NCI-H2107 (cell line): ENCODE measurements at regions not wholly inside any gene's neighbourhood (a gene's known extent, or its start where the extent isn't known, plus 50 kb on each side); places are given as distances from the start of the nearest gene placed in this dataset.
"Not testable (repeated sequence)": the region's sequence is repeated elsewhere in the genome, so short reads cannot be mapped to it uniquely, and the experiment has no call there.

Experiments
- DNase-seq: peaks from one replicate; lab custom pipeline; 2025; lab: John Stamatoyannopoulos, UW

- no peak for DNase-seq
Measured at GRCh38 chr2:175353275-175353674, 171.8 kb upstream of the ATP5MC3 start.

GRCh38 chr2:175351512-175351911 lies 170.0 kb upstream of the ATP5MC3 start:
- no peak for DNase-seq

GRCh38 chr2:175350105-175350504 lies 168.6 kb upstream of the ATP5MC3 start:
- DNase-seq, result no peak

GRCh38 chr2:175342085-175342484 lies 160.6 kb upstream of the ATP5MC3 start:
- DNase-seq, result no peak

- DNase-seq, result no peak
Measured at GRCh38 chr2:175330195-175330594, 148.7 kb upstream of the ATP5MC3 start.

GRCh38 chr2:175326801-175327200 lies 145.3 kb upstream of the ATP5MC3 start:
- DNase-seq, result no peak

GRCh38 chr2:175326164-175326563 lies 144.7 kb upstream of the ATP5MC3 start:
- not testable (repeated sequence) for DNase-seq

GRCh38 chr2:175323162-175323561 lies 141.7 kb upstream of the ATP5MC3 start:
- no peak for DNase-seq

GRCh38 chr2:175318542-175318941 lies 137.0 kb upstream of the ATP5MC3 start:
- no peak for DNase-seq

GRCh38 chr2:175317751-175318150 lies 136.2 kb upstream of the ATP5MC3 start:
- DNase-seq, result no peak

- DNase-seq, result no peak
Measured at GRCh38 chr2:175312137-175312536, 130.6 kb upstream of the ATP5MC3 start.

GRCh38 chr2:175310813-175311504 lies 129.4 kb upstream of the ATP5MC3 start:
- no peak for DNase-seq

GRCh38 chr2:175309799-175310198 lies 128.3 kb upstream of the ATP5MC3 start:
- DNase-seq, result peak; percentile 3

GRCh38 chr2:175308005-175308404 lies 126.5 kb upstream of the ATP5MC3 start:
- DNase-seq, result no peak

- DNase-seq, result no peak
Measured at GRCh38 chr2:175304541-175304940, 123.0 kb upstream of the ATP5MC3 start.

GRCh38 chr2:175293776-175294175 lies 112.3 kb upstream of the ATP5MC3 start:
- no peak for DNase-seq

- no peak for DNase-seq
Measured at GRCh38 chr2:175293195-175293594, 111.7 kb upstream of the ATP5MC3 start.

- no peak for DNase-seq
Measured at GRCh38 chr2:175282886-175283285, 101.4 kb upstream of the ATP5MC3 start.

GRCh38 chr2:175282300-175282699 lies 100.8 kb upstream of the ATP5MC3 start:
- DNase-seq, result peak; percentile 2

- no peak for DNase-seq
Measured at GRCh38 chr2:175277772-175278171, 96.3 kb upstream of the ATP5MC3 start.

GRCh38 chr2:175275539-175275938 lies 94.0 kb upstream of the ATP5MC3 start:
- DNase-seq, result no peak

- DNase-seq, result no peak
Measured at GRCh38 chr2:175259164-175259563, 77.7 kb upstream of the ATP5MC3 start.

GRCh38 chr2:175256806-175257585 lies 75.5 kb upstream of the ATP5MC3 start:
- DNase-seq, result no peak

GRCh38 chr2:175256391-175256790 lies 74.9 kb upstream of the ATP5MC3 start:
- DNase-seq, result not testable (repeated sequence)
